Naive B cell (primary cell): ENCODE measurements at regions not wholly inside any gene's neighbourhood (a gene's known extent, or its start where the extent isn't known, plus 50 kb on each side); places are given as distances from the start of the nearest gene placed in this dataset.
A peak's percentile ranks its signal among the peaks of the same experiment; 100 is the strongest.
"Not testable (repeated sequence)": the region's sequence is repeated elsewhere in the genome, so short reads cannot be mapped to it uniquely, and the experiment has no call there.

Experiments used
- ATAC-seq, 2 donors: fragments of 150-1000 bp; cut with Tn5 transposase; 2 replicates each; pipeline ENCODE4 v1.10.0; 2021; ENCODE audit warnings: low read depth in 2 of 2, mild to moderate bottlenecking in 2 of 2, moderate library complexity in 2 of 2
- DNase-seq: peaks from one replicate; pipeline ENCODE4 v3.0.0; 2022
- H3K27ac Mint-ChIP-seq, 6 donors: one replicate each; pipeline ENCODE4 v1.8.0; 2020 to 2022; ENCODE audit warnings: mild to moderate bottlenecking in 6 of 6, mixed read lengths in 6 of 6, moderate library complexity in 5 of 6, inconsistent platforms in 2 of 6
- H3K27me3 Mint-ChIP-seq, 3 donors: one replicate each; pipeline ENCODE4 v1.8.0; 2021 to 2022; ENCODE audit warnings: mixed read lengths in 3 of 3, mild to moderate bottlenecking in 1 of 3
- H3K36me3 Mint-ChIP-seq, 2 donors: one replicate each; pipeline ENCODE4 v1.8.0; 2020 to 2022; ENCODE audit warnings: mixed read lengths in 2 of 2, inconsistent platforms in 1 of 2, mild to moderate bottlenecking in 1 of 2
- H3K4me1 Mint-ChIP-seq, 3 donors: one replicate each; pipeline ENCODE4 v1.8.0; 2020 to 2022; ENCODE audit warnings: mixed read lengths in 3 of 3, inconsistent platforms in 1 of 3, mild to moderate bottlenecking in 1 of 3, moderate library complexity in 1 of 3
- H3K4me3 Mint-ChIP-seq, 8 donors: one replicate each; pipeline ENCODE4 v1.8.0; 2020 to 2022; ENCODE audit warnings: mild to moderate bottlenecking in 8 of 8, mixed read lengths in 8 of 8, moderate library complexity in 8 of 8, inconsistent platforms in 2 of 8
- H3K9me3 Mint-ChIP-seq, 7 donors: one replicate each; pipeline ENCODE4 v1.8.0; 2020 to 2022; ENCODE audit warnings: mixed read lengths in 7 of 7, mild to moderate bottlenecking in 5 of 7, inconsistent platforms in 2 of 7, moderate library complexity in 1 of 7

- no peak overlapping the region for H3K27ac Mint-ChIP-seq
- H3K4me1 Mint-ChIP-seq = no peaks in the 10 kb centered on the region
- DNase-seq (no peak), ATAC-seq (no peak)
- H3K4me3 Mint-ChIP-seq = no peak overlapping the region
- H3K27me3 Mint-ChIP-seq = peaks cover 0 to 14% (median 0%) of the 10 kb centered on the region in 3 donors
- peaks cover 0 to 5% (median 0%) of the 10 kb centered on the region in 7 donors for H3K9me3 Mint-ChIP-seq
- no peaks in the 10 kb centered on the region for H3K36me3 Mint-ChIP-seq
These were observed 182.7 kb downstream of the C7orf25 start for GRCh38 chr7:42729053-42729765.

DNA sequence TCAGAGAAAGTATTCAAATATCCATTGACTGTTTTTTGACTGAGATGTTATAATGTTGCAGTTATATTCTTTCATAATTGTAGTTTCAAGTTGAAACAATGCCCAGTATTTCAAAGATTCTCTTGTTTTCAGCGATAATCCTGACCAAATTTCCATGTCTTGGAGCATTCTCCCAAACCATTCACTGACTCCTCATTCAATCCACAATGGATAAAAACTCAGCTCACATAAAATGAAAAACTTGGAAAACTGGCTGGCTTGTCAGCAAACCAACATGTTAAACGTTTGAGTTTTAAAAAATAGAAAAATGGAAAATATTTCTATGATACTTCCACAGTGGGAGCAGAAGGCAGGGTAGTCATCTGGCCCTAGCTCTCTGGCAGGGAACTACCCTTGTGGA is 184.4 kb downstream of the C7orf25 start:
- Mint-ChIP-seq H3K4me3 (peak overlapping the region in 1 of 8 donors; percentile 60), H3K36me3 (no peaks in the 10 kb centered on the region), H3K4me1 (no peaks in the 10 kb centered on the region), H3K9me3 (peaks cover 0 to 5% (median 0%) of the 10 kb centered on the region in 7 donors), H3K27ac (no peak overlapping the region), H3K27me3 (peaks cover 0 to 14% (median 0%) of the 10 kb centered on the region in 3 donors)
- no peak for DNase-seq
- ATAC-seq = no peak

- H3K9me3 Mint-ChIP-seq = peaks cover 0 to 2% (median 0%) of the 10 kb centered on the region in 7 donors
- H3K36me3 Mint-ChIP-seq = no peaks in the 10 kb centered on the region
- peaks cover 0 to 14% (median 0%) of the 10 kb centered on the region in 3 donors for H3K27me3 Mint-ChIP-seq
- no peaks in the 10 kb centered on the region for H3K4me1 Mint-ChIP-seq
- DNase-seq = no peak
- no peak for ATAC-seq
- no peak overlapping the region for H3K4me3 Mint-ChIP-seq
- H3K27ac Mint-ChIP-seq = no peak overlapping the region
These were observed 185.6 kb downstream of the C7orf25 start for GRCh38 chr7:42726066-42726785.

GRCh38 chr7:42722716-42723115 is 189.2 kb downstream of the C7orf25 start:
- Mint-ChIP-seq H3K27me3 (peaks cover 0 to 9% (median 0%) of the 10 kb centered on the region in 3 donors), H3K4me1 (no peaks in the 10 kb centered on the region), H3K9me3 (peaks cover 0 to 8% (median 2%) of the 10 kb centered on the region in 7 donors), H3K36me3 (no peaks in the 10 kb centered on the region), H3K27ac (no peak overlapping the region), H3K4me3 (no peak overlapping the region)
- ATAC-seq = no peak
- DNase-seq = no peak

DNA sequence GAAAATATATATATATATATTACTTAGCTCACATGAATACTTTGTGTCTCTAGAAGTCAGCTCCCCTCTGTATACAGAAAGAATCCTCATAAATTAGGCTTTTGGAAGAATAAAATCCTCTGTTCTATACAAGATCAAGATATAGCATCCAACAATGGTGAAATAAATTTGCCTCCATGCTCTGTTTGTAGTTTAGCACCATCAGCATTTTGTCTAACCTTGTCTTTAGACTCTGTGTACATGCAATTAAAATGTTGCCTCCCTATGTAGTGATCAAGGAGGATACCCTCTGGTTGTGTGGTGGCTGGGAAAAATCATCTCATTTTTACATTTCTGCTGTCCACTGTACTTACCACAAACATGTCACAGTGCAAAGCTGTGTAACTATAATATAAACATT is 189.7 kb downstream of the C7orf25 start:
- no peak for ATAC-seq
- H3K9me3 Mint-ChIP-seq = peaks cover 0 to 8% (median 3%) of the 10 kb centered on the region in 7 donors
- H3K27ac Mint-ChIP-seq = no peak overlapping the region
- H3K36me3 Mint-ChIP-seq = no peaks in the 10 kb centered on the region
- no peaks in the 10 kb centered on the region for H3K4me1 Mint-ChIP-seq
- no peak for DNase-seq
- peaks cover 0 to 11% (median 0%) of the 10 kb centered on the region in 3 donors for H3K27me3 Mint-ChIP-seq
- no peak overlapping the region for H3K4me3 Mint-ChIP-seq

GRCh38 chr7:42720991-42721796 is 190.7 kb downstream of the C7orf25 start:
- Mint-ChIP-seq H3K9me3 (peaks cover 0 to 11% (median 3%) of the 10 kb centered on the region in 7 donors), H3K4me1 (no peaks in the 10 kb centered on the region), H3K27ac (no peak overlapping the region), H3K4me3 (no peak overlapping the region), H3K36me3 (no peaks in the 10 kb centered on the region), H3K27me3 (peaks cover 0 to 11% (median 0%) of the 10 kb centered on the region in 3 donors)
- DNase-seq (no peak), ATAC-seq (no peak)

DNA sequence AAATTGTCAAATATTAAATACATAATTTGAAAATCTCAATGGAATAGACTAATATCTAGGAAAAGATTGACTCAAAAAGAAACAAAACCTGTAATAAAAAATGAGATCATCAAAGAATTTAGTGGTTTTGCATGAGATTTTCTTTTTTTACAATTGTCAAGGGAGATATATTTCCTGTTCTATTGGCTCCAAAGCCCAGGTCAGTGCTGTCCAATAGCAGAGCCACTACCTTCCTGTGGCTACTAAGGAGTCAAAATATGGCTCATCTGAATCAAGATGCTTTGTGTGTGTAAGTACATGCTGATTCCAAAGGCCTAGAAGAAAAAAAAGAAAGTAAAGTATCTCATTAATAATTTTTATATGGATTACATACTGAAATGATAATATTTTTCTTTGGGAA is 191.9 kb downstream of the C7orf25 start:
- peaks cover 0 to 7% (median 0%) of the 10 kb centered on the region in 3 donors for H3K27me3 Mint-ChIP-seq

GRCh38 chr7:42718466-42718865 is 193.4 kb downstream of the C7orf25 start:
- not testable (repeated sequence) for DNase-seq, H3K27ac Mint-ChIP-seq, H3K4me1 Mint-ChIP-seq, H3K27me3 Mint-ChIP-seq, ATAC-seq, H3K36me3 Mint-ChIP-seq, H3K4me3 Mint-ChIP-seq
- peaks cover 2 to 13% (median 7%) of the 10 kb centered on the region in 7 donors for H3K9me3 Mint-ChIP-seq

More for the DNA sequence above, 191.9 kb downstream of the C7orf25 start:
- no peaks in the 10 kb centered on the region for H3K4me1 Mint-ChIP-seq
- no peak overlapping the region for H3K27ac Mint-ChIP-seq
- DNase-seq = no peak
- H3K36me3 Mint-ChIP-seq = no peaks in the 10 kb centered on the region
- ATAC-seq = no peak
- H3K9me3 Mint-ChIP-seq = peaks cover 0 to 11% (median 5%) of the 10 kb centered on the region in 7 donors
- no peak overlapping the region for H3K4me3 Mint-ChIP-seq

DNA sequence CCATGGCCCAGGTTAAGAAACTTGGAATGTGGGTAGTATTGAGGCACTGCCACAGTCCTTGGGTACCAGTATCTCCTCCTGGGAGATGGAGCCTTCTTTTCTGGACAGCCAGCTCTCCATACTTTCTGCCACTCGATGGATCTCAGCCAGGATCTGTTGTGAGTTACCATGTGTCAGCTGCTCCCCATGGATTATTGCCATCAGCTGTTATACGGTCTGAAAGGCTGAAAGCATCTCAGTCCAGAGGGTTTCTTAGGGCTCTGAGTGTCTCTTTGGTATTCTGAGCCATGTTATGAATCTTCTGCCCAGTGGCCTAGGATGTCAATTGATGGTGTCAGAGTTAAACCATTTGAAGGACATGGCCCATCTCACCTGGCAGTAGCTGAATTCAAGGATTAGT is 197.5 kb downstream of the C7orf25 start:
- Mint-ChIP-seq H3K9me3 (peaks cover 5 to 17% (median 9%) of the 10 kb centered on the region in 7 donors), H3K36me3 (no peaks in the 10 kb centered on the region), H3K4me1 (no peaks in the 10 kb centered on the region), H3K4me3 (no peak overlapping the region), H3K27ac (no peak overlapping the region), H3K27me3 (peaks cover 0 to 11% (median 0%) of the 10 kb centered on the region in 3 donors)
- ATAC-seq = no peak
- no peak for DNase-seq

DNA sequence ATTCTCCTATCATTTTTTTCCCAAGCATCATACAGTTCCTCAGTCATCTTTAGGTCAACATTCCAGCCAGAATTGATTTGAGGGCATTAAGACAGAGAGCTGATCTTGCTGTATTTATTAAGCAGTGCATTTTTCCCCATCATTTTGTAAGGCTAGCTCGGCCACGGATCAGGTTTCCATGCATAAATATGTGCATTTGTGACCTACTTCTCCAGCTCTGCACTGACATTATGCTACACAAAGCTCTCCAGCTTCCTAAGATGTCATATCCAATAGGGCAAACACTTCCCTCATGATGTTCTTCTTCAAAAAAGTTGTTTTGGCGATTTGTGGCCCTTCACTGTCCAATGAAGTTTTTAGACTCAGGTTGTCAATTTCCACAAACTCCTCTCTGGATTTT is 202.6 kb downstream of the C7orf25 start:
- H3K27me3 Mint-ChIP-seq = peaks cover 0 to 4% (median 0%) of the 10 kb centered on the region in 3 donors
- no peak overlapping the region for H3K4me3 Mint-ChIP-seq
- H3K27ac Mint-ChIP-seq = no peak overlapping the region
- DNase-seq = no peak
- H3K4me1 Mint-ChIP-seq = no peaks in the 10 kb centered on the region
- H3K9me3 Mint-ChIP-seq = peaks cover 3 to 17% (median 4%) of the 10 kb centered on the region in 7 donors
- H3K36me3 Mint-ChIP-seq = no peaks in the 10 kb centered on the region
- ATAC-seq = no peak

DNA sequence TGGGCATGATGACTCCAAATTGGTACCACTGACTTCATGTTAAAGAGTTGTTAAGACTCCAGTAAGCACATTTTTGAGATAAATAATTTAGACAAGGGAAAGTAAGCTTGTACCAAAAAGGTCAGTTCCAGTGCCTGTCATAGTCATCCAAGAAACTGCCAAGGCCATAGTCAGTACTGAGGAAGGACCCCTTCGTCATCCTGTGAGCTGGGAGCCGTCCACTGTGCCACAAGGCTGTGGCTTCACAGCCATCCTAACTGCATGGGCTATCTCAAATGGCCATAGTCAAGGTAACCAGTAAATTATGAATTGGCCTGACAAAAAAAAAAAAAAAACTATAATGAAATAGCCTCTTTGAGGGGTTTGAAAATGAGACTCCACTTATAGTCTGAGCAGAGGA is 207.2 kb downstream of the C7orf25 start:
- H3K36me3 Mint-ChIP-seq = no peaks in the 10 kb centered on the region
- H3K9me3 Mint-ChIP-seq = peaks cover 0 to 2% (median 1%) of the 10 kb centered on the region in 7 donors
- ATAC-seq (no peak), DNase-seq (no peak)
- no peak overlapping the region for H3K27ac Mint-ChIP-seq
- H3K4me1 Mint-ChIP-seq = no peaks in the 10 kb centered on the region
- no peak overlapping the region for H3K4me3 Mint-ChIP-seq
- no peaks in the 10 kb centered on the region for H3K27me3 Mint-ChIP-seq

DNA sequence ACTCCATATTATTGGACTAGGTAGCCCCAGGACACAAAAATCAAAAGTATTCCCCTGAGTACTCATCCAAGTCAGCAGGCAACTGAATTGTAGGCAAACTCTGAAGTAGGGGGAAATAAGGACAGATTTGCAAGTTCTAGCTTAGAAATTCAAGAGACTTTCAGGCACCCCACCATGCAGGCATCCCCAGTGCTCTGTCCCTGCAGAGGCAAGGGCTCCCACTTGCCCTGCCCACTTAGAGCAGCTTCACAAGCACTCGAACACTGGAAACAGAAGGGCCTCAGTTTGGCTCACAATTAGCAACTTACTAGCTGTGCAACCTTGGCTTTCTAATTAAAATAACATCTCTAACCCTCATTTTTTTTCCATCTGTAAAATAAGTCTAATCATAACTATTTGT is 209.2 kb downstream of the C7orf25 start:
- H3K27me3 Mint-ChIP-seq = no peaks in the 10 kb centered on the region
- ATAC-seq = no peak
- peaks cover 0 to 2% (median 0%) of the 10 kb centered on the region in 7 donors for H3K9me3 Mint-ChIP-seq
- no peak overlapping the region for H3K4me3 Mint-ChIP-seq
- H3K36me3 Mint-ChIP-seq = no peaks in the 10 kb centered on the region
- no peak overlapping the region for H3K27ac Mint-ChIP-seq
- DNase-seq = no peak
- H3K4me1 Mint-ChIP-seq = no peaks in the 10 kb centered on the region
